OCI-LY1 (cell line): ENCODE measurements at regions not wholly inside any gene's neighbourhood (a gene's known extent, or its start where the extent isn't known, plus 50 kb on each side); places are given as distances from the start of the nearest gene placed in this dataset.

ENCODE experiments used
- H2AFZ ChIP-seq: fragments of 200-600 bp; sonication (generic), shearing (Covaris generic); 2 replicates; pipeline ENCODE4 v1.6.0; 2014; ENCODE audit warnings: antibody characterized with exemption, mild to moderate bottlenecking, low read length
- H3F3A ChIP-seq: fragments of 200-600 bp; sonication (generic), shearing (Covaris generic); 2 replicates; pipeline ENCODE4 v1.6.0; 2014; ENCODE audit warnings: mild to moderate bottlenecking, antibody characterized with exemption, low read length, moderate library complexity; ENCODE audit not compliant: insufficient read depth
- H3K27ac ChIP-seq: fragments of 200-600 bp; sonication (generic); 2 replicates; pipeline ENCODE4 v1.5.1; 2014; ENCODE audit warnings: low read length, mixed run types, mild to moderate bottlenecking, low read depth; ENCODE audit not compliant: poor library complexity, severe bottlenecking
- H3K27me3 ChIP-seq: fragments of 200-600 bp; sonication (generic); 2 replicates; pipeline ENCODE4 v1.6.0; 2014; ENCODE audit warnings: antibody characterized with exemption, mild to moderate bottlenecking, low read length, moderate library complexity; ENCODE audit not compliant: insufficient read depth
- H3K36me3 ChIP-seq: fragments of 200-600 bp; sonication (generic); 2 replicates; pipeline ENCODE4 v1.6.1; 2014; ENCODE audit warnings: mild to moderate bottlenecking, antibody characterized with exemption, low read length, moderate library complexity, mixed read lengths; ENCODE audit not compliant: insufficient read depth
- H3K4me1 ChIP-seq: fragments of 200-600 bp; sonication (generic); 2 replicates; pipeline ENCODE4 v1.5.1; 2014; ENCODE audit warnings: mild to moderate bottlenecking, low read length, moderate library complexity; ENCODE audit not compliant: insufficient read depth, severe bottlenecking
- H3K4me2 ChIP-seq: fragments of 200-600 bp; sonication (generic), shearing (Covaris generic); 2 replicates; pipeline ENCODE4 v1.6.1; 2014; ENCODE audit warnings: low read length
- H3K4me3 ChIP-seq: fragments of 200-600 bp; sonication (generic); 2 replicates; pipeline ENCODE4 v1.5.1; 2014; ENCODE audit warnings: low read length, low read depth, mild to moderate bottlenecking, mixed read lengths; ENCODE audit not compliant: poor library complexity, severe bottlenecking
- H3K79me2 ChIP-seq: fragments of 200-600 bp; shearing (Covaris generic); 2 replicates; pipeline ENCODE4 v1.6.1; 2016; ENCODE audit warnings: mixed run types, low read length, mixed read lengths; ENCODE audit not compliant: insufficient read depth
- H3K9ac ChIP-seq: fragments of 200-600 bp; sonication (generic), shearing (Covaris generic); 2 replicates; pipeline ENCODE4 v1.6.1; 2014; ENCODE audit warnings: mild to moderate bottlenecking, low read length, mixed read lengths
- H3K9me2 ChIP-seq: fragments of 200-600 bp; sonication (generic), shearing (Covaris generic); 2 replicates; pipeline ENCODE4 v1.6.1; 2014; ENCODE audit warnings: low read depth, mild to moderate bottlenecking, low read length, mixed read lengths
- H3K9me3 ChIP-seq: fragments of 200-600 bp; shearing (Covaris generic); 2 replicates; pipeline ENCODE4 v1.6.1; 2014; ENCODE audit warnings: low read length, mixed read lengths
- H4K20me1 ChIP-seq: fragments of 200-600 bp; sonication (generic), shearing (Covaris generic); 2 replicates; pipeline ENCODE4 v1.6.0; 2016; ENCODE audit warnings: mild to moderate bottlenecking, low read length; ENCODE audit not compliant: insufficient read depth
- EZH2 ChIP-seq: fragments of 200-600 bp; sonication (generic), shearing (Covaris generic); IDR thresholded peaks from 2 replicates; pipeline ENCODE4 v1.8.0; 2017; ENCODE audit warnings: borderline replicate concordance, mixed run types, mild to moderate bottlenecking, antibody characterized with exemption, low read length, moderate library complexity, mixed read lengths
- TF ChIP-seq, protein P1 (sequence below): fragments of 200-600 bp; sonication (generic), shearing (Covaris generic); IDR thresholded peaks from 2 replicates; pipeline ENCODE4 v1.5.1; 2017; ENCODE audit warnings: mild to moderate bottlenecking, antibody characterized with exemption, low read length, moderate library complexity, mixed read lengths

DNA sequence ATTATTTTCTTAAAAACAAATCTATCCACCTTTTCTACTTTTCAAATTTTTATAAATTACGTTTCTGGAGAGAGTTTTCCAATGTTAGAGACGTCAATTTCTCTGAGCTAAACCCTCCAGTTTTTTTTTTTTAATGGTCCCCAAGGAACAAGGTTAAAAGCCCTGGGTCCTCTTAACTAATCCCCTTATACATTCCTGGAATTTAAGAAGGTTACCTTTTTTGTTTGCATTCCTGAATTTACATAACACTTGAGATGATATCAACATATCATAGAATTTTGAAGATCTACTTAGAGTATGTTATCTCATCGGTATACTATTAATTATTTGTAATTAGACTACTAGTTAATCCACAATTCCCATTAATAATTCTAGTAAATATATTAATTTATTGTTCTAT, 662.2 kb upstream of the LRFN5 start:
- H3K79me2 ChIP-seq, result no peaks in the 10 kb centered on the region
- no peaks in the 10 kb centered on the region for H4K20me1 ChIP-seq
- no peak overlapping the region for H3K4me2 ChIP-seq
- H3K4me3 ChIP-seq, result no peak overlapping the region
- H3K9me2 ChIP-seq, result no peaks in the 10 kb centered on the region
- no peak overlapping the region for H2AFZ ChIP-seq
- no peak for TF ChIP-seq EZH2
- TF ChIP-seq, protein P1, sequence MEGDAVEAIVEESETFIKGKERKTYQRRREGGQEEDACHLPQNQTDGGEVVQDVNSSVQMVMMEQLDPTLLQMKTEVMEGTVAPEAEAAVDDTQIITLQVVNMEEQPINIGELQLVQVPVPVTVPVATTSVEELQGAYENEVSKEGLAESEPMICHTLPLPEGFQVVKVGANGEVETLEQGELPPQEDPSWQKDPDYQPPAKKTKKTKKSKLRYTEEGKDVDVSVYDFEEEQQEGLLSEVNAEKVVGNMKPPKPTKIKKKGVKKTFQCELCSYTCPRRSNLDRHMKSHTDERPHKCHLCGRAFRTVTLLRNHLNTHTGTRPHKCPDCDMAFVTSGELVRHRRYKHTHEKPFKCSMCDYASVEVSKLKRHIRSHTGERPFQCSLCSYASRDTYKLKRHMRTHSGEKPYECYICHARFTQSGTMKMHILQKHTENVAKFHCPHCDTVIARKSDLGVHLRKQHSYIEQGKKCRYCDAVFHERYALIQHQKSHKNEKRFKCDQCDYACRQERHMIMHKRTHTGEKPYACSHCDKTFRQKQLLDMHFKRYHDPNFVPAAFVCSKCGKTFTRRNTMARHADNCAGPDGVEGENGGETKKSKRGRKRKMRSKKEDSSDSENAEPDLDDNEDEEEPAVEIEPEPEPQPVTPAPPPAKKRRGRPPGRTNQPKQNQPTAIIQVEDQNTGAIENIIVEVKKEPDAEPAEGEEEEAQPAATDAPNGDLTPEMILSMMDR, result no peak
- H3K4me1 ChIP-seq, result no peaks in the 10 kb centered on the region
- no peak overlapping the region for H3K9ac ChIP-seq
- no peak overlapping the region for H3K27ac ChIP-seq
- no peaks in the 10 kb centered on the region for H3F3A ChIP-seq
- no peaks in the 10 kb centered on the region for H3K36me3 ChIP-seq
- H3K27me3 ChIP-seq, result no peaks in the 10 kb centered on the region
- no peaks in the 10 kb centered on the region for H3K9me3 ChIP-seq

DNA sequence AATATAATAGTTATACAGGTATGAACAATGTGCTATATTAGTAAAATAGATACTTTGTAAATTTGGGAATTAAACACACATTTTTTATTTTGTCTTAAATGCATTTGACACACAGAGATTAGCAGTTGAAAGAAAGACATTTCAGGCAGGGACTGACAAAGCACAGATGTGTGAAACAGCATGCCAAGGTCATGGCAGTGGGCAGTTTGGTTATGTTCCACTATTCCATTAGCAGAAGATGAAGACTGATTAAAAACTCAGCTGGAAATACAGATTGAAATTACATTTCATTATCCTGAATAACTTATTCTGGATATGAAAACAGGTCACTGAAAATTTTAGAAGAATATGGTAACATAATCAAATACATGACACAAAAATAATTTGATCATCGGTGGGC, 669.8 kb upstream of the LRFN5 start:
- Histone ChIP-seq H3K9ac (no peak overlapping the region), H3K27me3 (no peaks in the 10 kb centered on the region), H3K4me1 (no peaks in the 10 kb centered on the region), H3K4me2 (no peak overlapping the region), H3K36me3 (no peaks in the 10 kb centered on the region), H3K9me3 (no peaks in the 10 kb centered on the region), H3K4me3 (no peak overlapping the region), H3K79me2 (no peaks in the 10 kb centered on the region), H3F3A (no peaks in the 10 kb centered on the region), H4K20me1 (no peaks in the 10 kb centered on the region), H3K27ac (no peak overlapping the region), H3K9me2 (no peaks in the 10 kb centered on the region), H2AFZ (no peak overlapping the region)
- TF ChIP-seq, protein P1, result no peak
- no peak for TF ChIP-seq EZH2

GRCh38 chr14:40920380-40920779, 686.3 kb upstream of the LRFN5 start:
- Histone ChIP-seq H3K9ac (no peak overlapping the region), H4K20me1 (no peaks in the 10 kb centered on the region), H3K79me2 (no peaks in the 10 kb centered on the region), H2AFZ (peak overlapping the region; percentile 5; the same call in 1 of the 2 replicates), H3K4me1 (no peaks in the 10 kb centered on the region), H3K4me2 (no peak overlapping the region), H3K4me3 (no peak overlapping the region), H3K27me3 (no peaks in the 10 kb centered on the region), H3K27ac (no peak overlapping the region), H3F3A (no peaks in the 10 kb centered on the region), H3K9me3 (no peaks in the 10 kb centered on the region), H3K36me3 (no peaks in the 10 kb centered on the region), H3K9me2 (no peaks in the 10 kb centered on the region)
- TF ChIP-seq EZH2, result no peak
- TF ChIP-seq, protein P1, result no peak
